Endothelial cell of umbilical vein (primary cell): ENCODE measurements at regions not wholly inside any gene's neighbourhood (a gene's known extent, or its start where the extent isn't known, plus 50 kb on each side); places are given as distances from the start of the nearest gene placed in this dataset.

Experiments used
- BruUV-seq: library from RNA; stranded (reverse); fragments of 400-500 nt; replicated peaks from 2 replicates; lab custom pipeline; 2021; lab: Mats Ljungman, UMichigan
- CTCF ChIA-PET: fragments of 300-600, 350-600 bp; sonication (Branson Sonifier 250); formaldehyde crosslinking; loops from one replicate; lab custom pipeline; 2021; ENCODE audit warnings: antibody characterized with exemption, inconsistent platforms; lab: Charles Lee
- POLR2A ChIA-PET: fragments of 300-600, 350-600 bp; sonication (Branson Sonifier 250); formaldehyde crosslinking; loops from one replicate; lab custom pipeline; 2021; ENCODE audit warnings: antibody characterized with exemption, inconsistent platforms; lab: Charles Lee
- DNase-seq: peaks from one replicate; pipeline ENCODE4 v3.0.0-alpha.2; 2011; ENCODE audit warnings: low read depth, low spot score
- FAIRE-seq: peaks from 2 replicates; lab custom pipeline; 2011; peaks lifted over from hg19 to GRCh38; lab: Jason Lieb, UNC
- H2AFZ ChIP-seq: 2 replicates; pipeline ENCODE4 v1.6.0; 2012; ENCODE audit warnings: low read depth, low read length, control low read depth, inconsistent platforms
- H3K27ac ChIP-seq: 2 replicates; pipeline ENCODE4 v1.5.1; 2011; ENCODE audit warnings: low read depth, mild to moderate bottlenecking, control low read depth, low read length, moderate library complexity; ENCODE audit not compliant: insufficient read depth
- H3K27me3 ChIP-seq, 2 experiments: 2 replicates each; pipeline versions ENCODE4 v1.6.0 to v1.6.1; 2011; ENCODE audit warnings: low read length in 2 of 2, mixed read lengths in 1 of 2; ENCODE audit not compliant: control insufficient read depth in 2 of 2, insufficient read depth in 2 of 2
- H3K36me3 ChIP-seq, 2 experiments: 2 replicates in 1 of 2; 3 replicates in 1 of 2; pipeline ENCODE4 v1.5.1; 2011; ENCODE audit warnings: low read length in 2 of 2, mild to moderate bottlenecking in 1 of 2, moderate library complexity in 1 of 2; ENCODE audit not compliant: control insufficient read depth in 2 of 2, insufficient read depth in 2 of 2; ENCODE audit errors: extremely low read depth in 1 of 2
- H3K4me1 ChIP-seq: 3 replicates; pipeline ENCODE4 v1.5.1; 2011; ENCODE audit warnings: mild to moderate bottlenecking, low read length; ENCODE audit not compliant: control insufficient read depth, insufficient read depth; ENCODE audit errors: extremely low read depth
- H3K4me2 ChIP-seq: 2 replicates; pipeline ENCODE4 v1.6.1; 2011; ENCODE audit warnings: low read length, control low read depth, mixed read lengths; ENCODE audit not compliant: insufficient read depth
- H3K4me3 ChIP-seq, 3 experiments: fragments of 200-600 bp in 1 of 3; sonication (generic), shearing (Covaris generic) in 1 of 3; replicated peaks in 1 of 3; 2 replicates each; pipeline ENCODE4 v1.5.1; 2011 to 2016; ENCODE audit warnings: control low read depth in 3 of 3, low read length in 3 of 3, mild to moderate bottlenecking in 2 of 3, inconsistent platforms in 1 of 3, low read depth in 1 of 3, moderate library complexity in 1 of 3; ENCODE audit not compliant: insufficient read depth in 1 of 3
- H3K79me2 ChIP-seq: 2 replicates; pipeline ENCODE4 v1.6.0; 2012; ENCODE audit warnings: low read length, inconsistent platforms; ENCODE audit not compliant: control insufficient read depth, insufficient read depth
- H3K9ac ChIP-seq: replicated peaks from 2 replicates; pipeline ENCODE3; 2011; ENCODE audit warnings: low read length, control low read depth; ENCODE audit not compliant: insufficient read depth; ENCODE audit errors: extremely low read depth
- H3K9me1 ChIP-seq: replicated peaks from 3 replicates; pipeline ENCODE4 v1.6.0; 2011; ENCODE audit warnings: mild to moderate bottlenecking, low read length; ENCODE audit not compliant: control insufficient read depth, insufficient read depth; ENCODE audit errors: extremely low read depth
- H3K9me3 ChIP-seq: replicated peaks from 2 replicates; pipeline ENCODE4 v1.5.1; 2012; ENCODE audit warnings: low read length, inconsistent platforms; ENCODE audit not compliant: control insufficient read depth, insufficient read depth
- H4K20me1 ChIP-seq: replicated peaks from 2 replicates; pipeline ENCODE3; 2011; ENCODE audit warnings: mild to moderate bottlenecking, low read length; ENCODE audit not compliant: control insufficient read depth, insufficient read depth; ENCODE audit errors: extremely low read depth
- CTCF ChIP-seq, 2 donors: IDR thresholded peaks; 1 replicate in 1 of 2; 2 replicates in 1 of 2; pipeline ENCODE4 v1.5.1; 2011; ENCODE audit warnings: low read length in 2 of 2, mild to moderate bottlenecking in 2 of 2, moderate library complexity in 2 of 2, control low read depth in 1 of 2, inconsistent platforms in 1 of 2, low read depth in 1 of 2; ENCODE audit not compliant: insufficient read depth in 1 of 2; ENCODE audit errors: extremely low read depth in 1 of 2
- EZH2 ChIP-seq: IDR thresholded peaks from 2 replicates; pipeline ENCODE4 v1.6.1; 2012; ENCODE audit warnings: borderline replicate concordance, low read depth, mild to moderate bottlenecking, moderate library complexity, low read length, inconsistent platforms; ENCODE audit not compliant: severe bottlenecking
- FOS ChIP-seq: IDR thresholded peaks from 2 replicates; pipeline ENCODE4 v1.6.1; 2011; ENCODE audit warnings: mild to moderate bottlenecking, low read length, moderate library complexity, borderline replicate concordance; ENCODE audit not compliant: insufficient read depth
- GATA2 ChIP-seq: IDR thresholded peaks from 2 replicates; pipeline ENCODE4 v1.7.0; 2011; ENCODE audit warnings: low read depth, mild to moderate bottlenecking, moderate library complexity, mixed read lengths, low read length; ENCODE audit not compliant: insufficient read length, insufficient read depth
- JUN ChIP-seq: IDR thresholded peaks from 2 replicates; pipeline ENCODE4 v1.6.1; 2011; ENCODE audit warnings: borderline replicate concordance, low read depth; ENCODE audit not compliant: insufficient read length, insufficient read depth
- MAX ChIP-seq: IDR thresholded peaks from 2 replicates; pipeline ENCODE4 v1.6.1; 2011; ENCODE audit not compliant: insufficient read depth, insufficient read length
- MYC ChIP-seq: IDR thresholded peaks from one replicate; pipeline ENCODE4 v1.6.1; 2011; ENCODE audit warnings: mild to moderate bottlenecking, low read depth, low read length
- POLR2A ChIP-seq: IDR thresholded peaks from 2 replicates; pipeline ENCODE4 v1.6.1; 2012; ENCODE audit warnings: low read depth, mild to moderate bottlenecking, control low read depth, low read length
- dilution Hi-C: fragments of 300-500 bp; cut with MboI; formaldehyde crosslinking; loops from one replicate; pipeline ENCODE4 v1.15.0; 2019; ENCODE audit warnings: low sequenced_read_pairs; ENCODE audit not compliant: extremely low pct_ligation_motif_present
- intact Hi-C: fragments of 100-400 bp; cut with micrococcal nuclease; formaldehyde crosslinking; loops from one replicate; pipeline ENCODE4 v1.10.0; 2022

GRCh38 chr22:27193215-27193614, 535.8 kb downstream of the MIAT start:
- Histone ChIP-seq H3K4me1 (no peaks in the 10 kb centered on the region), H3K4me3 (no peak overlapping the region), H3K4me2 (no peak overlapping the region), H3K27ac (no peak overlapping the region), H4K20me1 (no peaks in the 10 kb centered on the region), H2AFZ (no peak overlapping the region), H3K9me3 (no peaks in the 10 kb centered on the region), H3K36me3 (no peaks in the 10 kb centered on the region), H3K9ac (no peak overlapping the region), H3K27me3 (peaks cover 0 to 5% of the 10 kb centered on the region in 2 experiments), H3K9me1 (no peaks in the 10 kb centered on the region), H3K79me2 (no peaks in the 10 kb centered on the region)
- no peak for FAIRE-seq
- TF ChIP-seq MYC (no peak), FOS (no peak), CTCF (IDR thresholded peaks at IDR 0.05; ENCODE audit: extremely low read depth in 1 of 2, insufficient read depth in 1 of 2, low read depth in 1 of 2, low read length in 2 of 2) (no peak), EZH2 (no peak), JUN (no peak), MAX (no peak), GATA2 (no peak), POLR2A (no peak)
- dilution Hi-C loops: no loop called here
- CTCF ChIA-PET: interaction anchor here (1.7 to 2.1 kb wide), 2 partner anchors 10 to 19 kb away, joined by 4 read pairs; no protein-coding TSS in a partner anchor
- intact Hi-C loops: no loop called here
- DNase-seq: no peak
- POLR2A ChIA-PET: no interaction called here
- BruUV-seq: no TSS peak
